GM21381 (cell line): ENCODE measurements at regions not wholly inside any gene's neighbourhood (a gene's known extent, or its start where the extent isn't known, plus 50 kb on each side); places are given as distances from the start of the nearest gene placed in this dataset.

Source experiments
- ATAC-seq: cut with Tn5 transposase; IDR thresholded peaks from one replicate; pipeline ENCODE4 v1.9.1; 2021; ENCODE audit warnings: mild to moderate bottlenecking, moderate library complexity; ENCODE audit not compliant: unreplicated experiment

DNA sequence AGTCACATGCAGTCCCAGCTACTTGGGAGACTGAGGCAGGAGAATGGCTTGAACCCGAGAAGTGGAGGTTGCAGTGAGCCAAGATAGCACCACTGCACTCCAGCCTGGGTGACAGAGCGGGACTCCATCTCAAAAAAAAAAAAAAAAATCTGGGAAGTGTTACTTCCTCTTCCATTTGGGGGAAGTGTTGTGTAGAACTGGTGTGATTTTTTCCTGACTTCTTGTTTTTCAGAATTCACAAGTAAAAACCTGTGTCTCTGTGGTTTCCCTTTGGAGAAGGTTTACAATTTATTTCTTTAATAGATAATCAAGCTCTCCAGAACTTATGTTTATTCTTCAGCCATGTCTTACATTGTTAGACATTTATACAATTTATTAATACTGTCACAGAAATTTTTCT lies 396.1 kb downstream of the BRD1 start:
- ATAC-seq: no peak

DNA sequence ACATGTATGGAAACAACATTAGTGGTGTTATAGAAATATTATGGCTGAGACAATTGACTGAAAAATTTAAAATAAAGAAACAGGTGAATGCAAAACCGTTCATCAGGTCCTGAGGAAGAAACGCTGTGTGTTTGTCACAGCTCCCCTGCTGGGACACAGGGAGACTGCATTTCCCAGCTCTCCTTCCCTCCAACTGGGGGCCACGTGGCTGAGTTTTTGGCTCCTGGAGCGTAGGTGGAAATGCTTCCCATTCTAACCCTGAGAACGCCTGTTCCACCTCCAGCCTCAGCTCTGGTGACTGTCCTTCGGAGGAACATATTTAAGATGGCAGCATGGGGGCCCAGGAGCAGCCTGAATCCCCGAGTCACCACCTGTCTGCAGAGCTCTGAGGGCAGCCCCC lies 398.6 kb downstream of the BRD1 start:
- ATAC-seq: no peak

DNA sequence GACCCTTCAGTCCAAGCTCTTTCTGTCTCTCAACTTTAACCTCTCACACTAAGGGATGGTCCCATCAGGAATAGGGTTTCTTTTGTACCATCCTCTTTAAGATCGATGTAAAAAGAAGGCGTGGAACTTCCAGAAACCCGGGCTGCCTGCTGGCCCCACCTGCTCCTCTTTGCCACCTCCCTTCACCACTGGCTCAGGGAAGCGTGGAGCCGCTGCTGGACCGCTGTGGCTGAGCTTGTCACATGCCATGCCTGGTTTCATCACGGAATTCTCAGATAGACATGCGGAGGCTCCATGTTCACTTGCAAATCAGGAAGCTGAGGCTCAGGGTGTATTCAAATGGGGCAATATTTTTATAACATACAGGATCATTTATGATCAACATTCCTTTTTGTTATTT lies 399.7 kb downstream of the BRD1 start:
- no peak for ATAC-seq

DNA sequence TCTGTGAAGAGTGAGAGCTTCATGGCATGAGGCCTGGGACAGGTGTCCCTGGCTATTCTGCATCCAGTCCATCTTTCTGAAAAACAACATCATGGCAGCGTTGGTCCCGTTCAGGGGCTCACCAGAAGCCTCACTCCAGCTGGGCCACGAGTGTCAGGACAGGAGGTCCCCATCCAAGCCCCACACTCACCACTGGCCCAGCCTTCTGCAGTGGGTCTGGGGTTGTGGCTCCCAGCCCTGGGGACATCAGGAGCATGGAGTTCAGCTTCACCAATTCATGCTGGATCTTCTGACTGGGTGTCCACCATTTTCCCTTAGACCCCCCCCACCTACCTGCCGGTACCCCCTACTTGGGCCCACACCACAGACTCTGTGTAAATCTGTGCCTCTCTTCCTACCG lies 400.3 kb downstream of the BRD1 start:
- ATAC-seq: no peak

DNA sequence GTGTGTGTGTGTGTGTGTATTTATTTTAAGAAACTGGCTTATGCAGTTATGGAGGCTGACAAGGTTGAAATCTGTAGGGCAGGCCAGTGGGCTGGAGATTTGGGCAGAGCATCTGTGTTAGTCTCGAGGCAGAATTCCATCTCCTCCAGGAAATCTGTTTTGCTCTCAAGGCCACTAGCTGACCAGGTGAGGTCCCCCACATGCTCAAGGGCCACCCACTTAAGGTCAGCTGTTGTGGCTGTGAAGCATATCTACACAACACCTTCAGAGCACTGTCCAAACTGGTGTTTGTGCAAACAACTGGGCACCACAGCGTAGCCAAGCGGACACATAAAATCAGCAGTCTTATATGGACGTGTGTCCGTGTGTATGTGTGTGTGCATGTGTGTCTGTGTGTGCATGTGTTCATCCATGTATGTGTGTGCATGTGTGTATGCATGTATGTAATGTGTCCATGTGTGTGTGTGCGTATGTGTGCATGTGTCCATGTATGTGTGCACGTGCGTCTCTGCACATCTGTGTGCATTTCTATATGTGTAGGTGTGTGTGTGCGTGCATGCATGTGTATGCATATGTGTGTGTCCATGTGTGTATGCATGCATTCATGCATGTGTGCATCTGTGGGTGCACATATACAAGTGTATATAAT lies 400.9 kb downstream of the BRD1 start:
- no peak for ATAC-seq

DNA sequence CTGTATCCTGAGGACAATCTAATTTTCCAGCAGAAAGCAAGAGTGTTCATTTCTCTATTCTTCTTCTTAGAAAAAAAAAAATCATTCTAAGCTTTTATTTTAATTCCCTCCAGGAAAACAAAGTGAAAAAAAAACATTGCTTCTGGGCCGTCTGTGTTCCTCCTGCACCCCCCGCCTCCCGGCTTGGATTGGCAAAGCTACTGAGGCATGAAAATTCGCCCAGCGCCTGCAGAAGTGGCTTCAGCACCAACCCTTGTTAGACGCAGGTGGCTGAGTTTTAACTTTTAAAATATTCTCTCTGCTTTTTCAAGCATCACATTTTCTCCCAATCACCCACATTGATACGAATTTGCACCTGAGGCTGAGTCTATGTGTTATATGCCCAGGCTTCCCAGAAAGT lies 401.6 kb downstream of the BRD1 start:
- ATAC-seq: no peak

DNA sequence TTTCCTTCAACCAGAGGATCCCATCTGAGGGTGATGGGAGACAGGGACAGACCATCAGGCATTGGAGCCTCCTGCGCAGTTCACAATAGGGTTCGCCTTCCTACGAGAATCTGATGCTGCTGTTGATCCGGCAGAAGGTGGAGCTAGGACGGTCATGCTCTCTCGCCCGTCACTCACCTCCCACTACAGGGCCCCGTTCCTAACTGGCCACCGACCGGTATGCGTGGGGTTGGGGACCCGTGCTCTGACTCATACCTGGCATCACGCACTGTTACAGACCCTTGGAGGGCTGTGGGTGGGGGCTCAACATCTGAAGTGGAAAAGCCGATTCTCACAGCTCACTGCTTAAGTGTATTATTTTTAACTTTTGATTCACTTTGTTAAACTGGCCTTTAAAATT lies 402.3 kb downstream of the BRD1 start:
- ATAC-seq: no peak

DNA sequence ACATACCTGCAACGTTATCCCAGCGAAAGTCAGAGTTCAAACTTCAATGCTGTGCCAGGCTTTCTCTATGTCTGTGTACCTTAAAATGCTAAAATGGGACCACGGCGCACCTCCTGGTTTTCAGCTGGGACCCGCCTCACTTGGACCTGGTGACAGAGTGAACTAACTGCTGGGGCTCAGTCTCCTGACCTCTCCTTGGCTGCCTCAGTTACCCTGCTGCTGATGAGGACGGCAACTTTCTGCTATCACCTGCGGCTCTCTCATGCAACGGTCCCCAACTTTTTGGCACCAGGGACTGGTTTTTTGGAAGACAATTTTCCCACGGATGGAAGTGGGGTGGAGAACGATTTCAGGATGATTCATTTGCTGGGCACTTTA lies 402.8 kb downstream of the BRD1 start:
- no peak for ATAC-seq

DNA sequence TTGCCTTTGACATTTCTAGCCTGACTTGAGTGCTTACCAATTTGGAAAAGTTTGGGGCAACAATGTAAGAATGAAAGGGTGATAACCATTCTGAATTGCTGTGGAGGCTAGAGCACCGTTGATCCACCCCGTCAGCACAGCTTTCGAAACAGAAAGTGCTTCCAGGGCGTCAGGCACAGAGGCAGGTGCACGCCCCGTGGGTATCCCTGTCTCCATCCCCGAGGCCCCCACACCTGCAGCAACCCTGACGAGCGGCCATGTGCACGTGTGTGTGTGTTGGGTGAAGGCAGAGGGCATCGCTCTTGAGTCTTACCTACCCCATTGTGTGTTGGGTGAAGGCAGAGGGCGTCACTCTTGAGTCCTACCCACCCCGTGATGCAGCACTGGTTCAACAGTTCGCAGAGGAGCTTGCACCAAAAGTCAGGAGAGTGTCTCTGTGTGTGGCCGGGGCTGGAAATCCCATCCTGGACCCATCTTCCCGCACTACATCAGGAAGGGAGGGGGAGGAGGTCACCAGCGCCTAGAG lies 404.5 kb downstream of the BRD1 start:
- ATAC-seq: no peak

DNA sequence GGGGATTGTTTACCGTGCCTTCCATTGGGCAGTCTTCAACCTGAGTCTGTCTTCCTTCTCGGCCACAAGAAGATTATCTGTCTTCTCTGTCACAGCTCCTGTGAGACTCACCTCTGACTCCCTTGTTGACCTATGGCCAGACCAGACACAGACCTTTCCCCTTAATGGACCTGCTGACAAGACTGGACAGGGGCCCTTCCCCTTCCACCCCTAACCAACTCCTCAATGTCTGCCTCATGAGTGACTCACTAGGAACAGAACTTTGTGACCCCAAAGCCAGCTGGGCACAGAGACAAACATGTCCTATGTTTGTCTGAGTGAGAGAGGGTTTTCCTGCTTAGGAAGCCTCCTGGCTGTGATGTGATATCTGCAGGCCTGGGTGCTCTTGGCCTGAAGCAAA lies 405.0 kb downstream of the BRD1 start:
- no peak for ATAC-seq

DNA sequence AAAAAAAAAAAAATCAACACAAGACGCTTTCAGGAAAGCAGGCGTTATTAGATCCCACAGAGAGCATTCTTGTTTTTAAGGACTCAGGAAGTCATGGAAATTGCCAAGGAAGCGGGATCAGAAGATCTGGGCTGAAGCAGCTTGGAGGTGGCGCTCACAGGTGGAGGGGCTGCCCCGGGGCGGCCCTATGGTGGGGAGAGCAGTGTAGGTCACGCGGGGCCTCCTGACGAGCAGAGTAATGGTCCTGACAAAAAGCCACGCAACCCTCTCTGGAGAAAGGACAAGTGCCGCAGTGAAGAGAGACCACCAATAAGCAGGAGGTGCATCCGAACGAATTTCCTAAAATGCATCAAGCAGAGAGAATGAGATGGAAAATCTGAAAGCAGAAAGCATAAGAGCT lies 407.0 kb downstream of the BRD1 start:
- no peak for ATAC-seq

DNA sequence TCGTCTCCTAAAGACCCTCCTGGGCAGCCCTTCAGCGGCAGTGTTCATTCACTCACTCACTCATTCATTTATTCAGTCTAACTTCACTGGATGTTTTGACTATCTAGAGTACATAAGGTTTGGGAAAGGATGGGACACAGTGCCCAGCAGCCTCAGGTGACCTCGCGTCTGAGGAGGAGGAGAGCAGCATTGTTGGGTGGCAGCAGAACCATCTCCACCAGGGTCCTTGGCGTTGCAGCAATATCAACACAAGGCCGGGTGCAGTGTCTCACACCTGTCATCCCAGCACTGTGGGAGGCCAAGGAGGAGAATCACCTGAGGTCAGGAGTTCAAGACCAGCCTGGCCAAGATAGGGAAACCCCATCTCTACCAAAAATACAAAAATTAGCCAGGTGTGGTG lies 408.0 kb downstream of the BRD1 start:
- ATAC-seq: no peak

DNA sequence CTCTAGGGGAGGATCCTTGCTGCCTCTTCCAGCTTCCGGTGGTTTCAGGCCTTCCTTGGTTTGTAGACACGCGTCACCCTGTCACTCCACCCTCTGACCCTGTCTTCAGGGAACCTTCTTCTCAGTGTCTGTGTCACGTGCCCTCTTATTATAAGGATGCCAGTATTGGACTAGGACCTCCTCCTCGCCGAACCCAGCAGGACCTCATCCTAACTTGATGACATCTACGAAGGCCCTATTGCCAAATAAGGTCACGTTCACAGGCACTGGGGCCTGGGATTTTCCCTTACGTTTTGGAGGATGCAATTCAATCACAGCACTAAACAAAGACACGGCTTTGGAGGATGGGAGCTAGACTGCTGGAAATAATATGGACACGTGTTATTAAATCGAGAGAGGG lies 408.7 kb downstream of the BRD1 start:
- ATAC-seq: no peak

DNA sequence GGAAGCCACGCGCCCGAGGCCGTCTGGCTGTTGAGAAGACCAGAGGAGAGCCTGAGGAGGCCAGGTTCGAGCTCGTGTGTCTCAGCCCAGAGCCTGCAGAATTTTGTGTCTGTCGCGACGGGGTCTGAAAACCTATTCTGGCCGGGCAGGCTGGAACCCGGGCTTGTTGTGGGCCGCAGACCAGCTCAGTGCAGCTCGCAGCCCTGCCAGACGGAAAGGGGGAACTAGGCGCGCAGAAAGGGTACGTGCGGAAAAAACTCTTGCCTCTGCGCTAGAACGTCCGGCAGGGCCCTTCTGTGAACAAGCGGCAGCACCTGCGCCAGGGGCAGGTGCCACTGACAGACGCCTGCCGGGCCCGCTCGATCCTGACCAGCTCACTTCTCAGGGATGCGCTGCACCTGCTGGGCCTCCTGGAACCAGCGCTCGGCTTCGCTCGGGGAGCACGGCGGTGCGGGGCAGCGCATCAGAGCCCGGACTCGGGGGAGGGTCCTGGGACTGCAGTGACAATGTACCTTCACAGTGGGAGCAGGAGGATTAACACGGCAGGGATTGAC lies 409.3 kb downstream of the BRD1 start:
- ATAC-seq: no peak

DNA sequence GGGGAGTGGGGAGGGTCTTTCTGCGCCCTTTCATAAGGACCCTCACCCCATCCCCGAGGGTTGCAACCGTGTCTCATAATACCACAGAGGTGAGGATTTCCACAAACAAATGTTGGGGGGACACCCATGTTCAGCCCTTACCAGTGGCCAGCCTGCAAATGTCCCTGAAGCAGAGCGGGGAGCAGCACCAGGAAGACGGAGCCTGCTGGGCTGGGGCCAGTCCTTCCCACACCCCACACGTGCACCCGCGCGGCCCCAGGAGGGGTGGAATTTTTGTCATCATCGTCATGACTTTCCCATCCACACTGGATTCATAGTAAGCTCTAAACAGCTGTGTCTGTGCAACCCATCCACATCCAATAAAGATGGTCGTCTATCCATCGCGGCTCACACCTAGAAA lies 409.8 kb downstream of the BRD1 start:
- no peak for ATAC-seq

DNA sequence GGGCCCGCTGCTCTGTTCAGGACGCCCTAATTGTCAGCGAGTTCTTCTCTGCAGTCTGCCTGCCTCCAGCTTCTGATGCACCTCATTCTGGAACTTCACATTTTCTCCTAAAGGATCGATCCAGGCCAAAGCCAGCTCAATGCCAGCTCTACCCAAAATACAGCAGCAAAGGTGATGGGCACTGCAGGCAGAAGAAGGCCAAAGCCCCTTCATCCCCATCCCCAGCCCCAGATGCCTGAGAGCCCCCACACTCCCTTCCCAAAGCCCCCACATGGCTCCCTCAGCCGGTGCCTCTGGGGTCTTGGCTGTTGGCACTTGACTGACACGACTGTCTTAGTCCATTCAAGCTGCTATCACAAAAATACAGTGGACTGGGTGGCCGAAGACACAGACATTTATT lies 410.3 kb downstream of the BRD1 start:
- ATAC-seq: no peak

DNA sequence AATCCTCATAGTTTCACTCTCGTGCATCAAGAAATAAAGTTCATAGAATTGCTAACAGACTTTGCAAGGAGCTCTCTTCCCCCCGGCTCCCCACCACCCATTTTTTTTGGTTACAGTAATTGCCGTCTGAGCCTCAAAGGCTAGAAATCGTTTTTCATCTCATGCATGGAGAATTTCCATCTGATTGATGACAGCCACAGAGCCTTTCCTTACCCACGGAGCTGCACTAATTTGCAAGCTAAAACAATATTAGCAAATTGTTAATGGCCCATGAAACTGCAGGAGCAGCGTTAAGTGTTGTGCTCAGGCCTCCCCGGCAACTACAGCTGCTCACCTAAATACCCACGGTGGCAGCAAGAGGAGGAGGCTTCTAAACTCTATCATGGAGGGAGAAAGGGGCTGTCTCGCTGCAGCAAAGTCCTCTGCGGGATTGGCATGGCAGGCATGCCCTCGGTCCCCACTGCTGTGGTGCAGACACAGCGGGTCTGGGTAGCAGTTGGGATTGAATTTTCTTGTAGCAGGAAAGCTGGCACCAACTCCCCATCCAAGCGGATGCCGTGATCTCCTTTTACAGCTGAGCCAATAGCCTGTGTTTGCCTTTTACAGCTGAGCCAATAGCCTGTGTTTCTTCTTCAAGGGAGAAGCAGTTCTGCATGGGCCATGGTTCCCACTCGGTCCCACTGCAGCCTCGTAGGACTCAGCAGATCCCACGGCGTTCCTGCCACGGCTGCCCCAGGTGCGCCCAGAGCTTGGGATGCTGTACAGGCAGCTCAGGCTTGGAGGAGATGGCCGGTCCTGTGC lies 412.3 kb downstream of the BRD1 start:
- no peak for ATAC-seq

DNA sequence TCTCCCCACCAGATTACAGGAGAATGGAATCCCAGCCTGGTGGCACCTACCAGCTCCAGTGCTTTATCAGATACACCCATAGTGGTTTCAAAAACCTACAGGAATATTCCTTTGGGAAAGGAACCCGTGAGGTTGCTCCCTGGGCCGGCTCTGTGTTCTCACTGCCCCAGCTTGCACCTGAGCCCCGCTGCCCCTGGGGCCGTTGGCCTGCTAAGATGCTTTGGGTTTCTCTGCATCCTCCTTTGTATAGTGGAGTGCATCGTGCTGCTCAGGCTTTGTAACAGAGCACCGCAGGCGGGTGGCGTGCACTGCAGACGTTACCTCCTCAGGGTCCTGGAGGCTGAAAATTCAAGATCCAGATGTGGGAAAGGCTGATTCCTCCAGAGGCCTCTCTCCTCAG lies 414.1 kb downstream of the BRD1 start:
- ATAC-seq: no peak

DNA sequence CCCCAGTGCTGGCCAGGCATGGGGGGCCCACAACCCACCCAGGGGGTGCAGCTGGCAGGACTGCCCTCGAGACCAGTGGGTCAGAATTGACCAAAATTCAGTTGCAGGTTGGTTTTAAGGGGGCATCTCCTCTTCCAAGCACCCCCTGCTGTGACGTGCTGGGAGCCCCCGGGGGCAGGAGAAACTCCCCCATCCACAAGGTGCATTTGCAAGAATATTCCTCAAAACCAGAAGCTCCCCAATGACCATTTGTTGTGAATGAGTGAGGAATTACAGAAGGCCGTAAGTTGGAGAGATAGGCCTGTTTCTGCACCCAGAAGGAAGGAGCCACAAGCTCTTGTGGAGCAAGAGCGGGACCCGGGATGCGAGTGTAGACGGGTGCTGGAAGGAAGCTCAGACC lies 414.5 kb downstream of the BRD1 start:
- no peak for ATAC-seq

DNA sequence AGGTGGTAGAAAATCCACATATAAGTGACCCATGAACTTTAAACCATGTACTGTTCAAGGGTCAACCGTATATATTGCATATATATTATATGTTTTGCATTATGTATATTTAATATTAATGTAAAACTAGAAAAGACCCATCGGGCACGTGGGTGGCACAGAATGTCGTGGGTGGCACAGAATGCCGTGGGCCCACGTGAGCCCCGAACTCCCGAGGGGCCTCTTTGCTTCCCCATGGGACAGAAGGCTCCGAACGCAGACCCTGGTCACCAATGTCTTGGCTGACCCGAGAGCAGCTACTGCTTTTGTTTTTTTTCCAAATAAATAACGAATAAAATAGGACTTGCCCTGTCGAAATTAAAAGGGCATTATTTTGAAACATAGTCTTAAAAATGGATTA lies 415.4 kb downstream of the BRD1 start:
- ATAC-seq: no peak

DNA sequence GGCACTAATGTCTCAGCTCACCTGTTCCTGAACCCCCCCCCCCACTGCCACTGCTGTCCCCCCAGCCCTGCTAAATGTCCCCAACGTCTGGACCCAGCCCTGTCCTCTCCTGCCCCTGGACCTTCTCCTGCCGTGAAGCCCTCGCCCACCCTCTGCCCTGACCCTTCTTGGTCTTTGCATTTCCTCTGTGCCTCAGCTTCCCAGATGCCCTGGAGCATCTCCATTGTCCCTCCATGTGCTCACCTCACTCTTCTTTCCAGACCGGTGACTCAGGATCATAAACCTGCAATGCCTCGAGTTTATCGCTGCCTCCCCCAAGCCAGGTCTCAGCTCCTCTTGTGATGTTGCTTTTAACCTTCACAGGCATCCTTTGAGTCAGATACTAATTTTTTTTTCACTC lies 416.4 kb downstream of the BRD1 start:
- no peak for ATAC-seq

DNA sequence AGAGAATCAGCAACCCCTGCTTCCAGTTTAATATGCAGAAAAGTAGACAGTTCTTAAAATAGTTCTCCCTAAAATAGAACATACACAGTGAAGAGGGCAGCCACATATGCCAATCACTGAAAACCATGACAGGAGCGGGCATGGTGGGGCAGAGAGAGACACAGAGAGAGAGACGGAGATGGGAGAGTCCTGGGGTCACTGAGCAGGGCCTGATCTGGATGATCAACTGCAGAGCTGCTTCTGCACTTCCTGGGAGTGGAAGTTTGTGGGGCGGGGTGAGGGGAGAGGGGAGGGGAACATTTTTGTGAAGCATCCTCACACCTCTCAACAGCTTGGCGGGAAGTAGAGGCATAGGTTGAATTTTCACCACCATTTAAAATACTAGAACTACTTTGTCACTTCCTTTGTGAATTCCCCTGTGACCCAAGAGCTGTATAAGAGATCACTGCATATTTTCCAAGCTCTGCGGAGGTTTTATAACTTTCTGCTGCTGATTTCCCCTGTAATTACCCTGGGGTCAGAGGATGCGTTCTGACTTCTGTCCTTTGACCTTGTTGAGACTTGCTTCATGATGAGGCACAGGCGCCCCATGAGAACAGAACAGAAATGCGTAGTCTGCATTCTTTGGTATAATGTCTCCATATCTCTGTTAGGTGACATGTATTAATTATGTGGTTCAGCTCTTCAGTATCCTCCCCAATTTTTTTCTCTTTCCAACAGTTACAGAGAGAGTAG lies 419.4 kb downstream of the BRD1 start:
- no peak for ATAC-seq
